ENCODE measurements at regions not wholly inside any gene's neighbourhood (a gene's known extent, or its start where the extent isn't known, plus 50 kb on each side); places are given as distances from the start of the nearest gene placed in this dataset.
"Not testable (repeated sequence)": the region's sequence is repeated elsewhere in the genome, so short reads cannot be mapped to it uniquely, and the experiment has no call there.

- 69% methylated on average over 5 of the region's 5 CpGs for WGBS (ENCODE audit: low lambda C conversion rate, missing lambda C conversion rate)
- Histone ChIP-seq H3K36me3 (replicated peaks; ENCODE audit: insufficient read depth, low read depth) (no peaks in the 10 kb centered on the region), H3K4me2 (no peak overlapping the region), H3K27ac (no peak overlapping the region), H4K20me1 (ENCODE audit: insufficient read depth, poor library complexity, severe bottlenecking) (no peaks in the 10 kb centered on the region), H3K9me3 (ENCODE audit: low read depth) (no peaks in the 10 kb centered on the region), H3K79me2 (no peaks in the 10 kb centered on the region), H3K4me3 (no peak overlapping the region), H2AFZ (no peak overlapping the region), H3K4me1 (ENCODE audit: insufficient read depth) (peaks cover 3% of the 10 kb centered on the region), H3K27me3 (no peaks in the 10 kb centered on the region), H3K9me2 (replicated peaks; ENCODE audit: insufficient read depth) (no peaks in the 10 kb centered on the region)
- no peak for DNase-seq (ENCODE audit: low spot score)
- TF ChIP-seq EZH2 (IDR thresholded peaks at IDR 0.05; ENCODE audit: borderline replicate concordance) (no peak), EZH2phosphoT487 (IDR thresholded peaks at IDR 0.05; ENCODE audit: low read depth, severe bottlenecking, unreplicated experiment) (no peak), CTCF (IDR thresholded peaks at IDR 0.05; ENCODE audit: poor library complexity) (no peak)
These were observed 512.2 kb downstream of the LTN1 start for GRCh38 chr21:28480470-28480869.

- H4K20me1 ChIP-seq (ENCODE audit: insufficient read depth, poor library complexity, severe bottlenecking): no peaks in the 10 kb centered on the region
- H2AFZ ChIP-seq: no peak overlapping the region
- no peak for DNase-seq (ENCODE audit: low spot score)
- H3K36me3 ChIP-seq (replicated peaks; ENCODE audit: insufficient read depth, low read depth): no peaks in the 10 kb centered on the region
- H3K4me2 ChIP-seq: no peak overlapping the region
- H3K27ac ChIP-seq: no peak overlapping the region
- no peak overlapping the region for H3K4me3 ChIP-seq
- TF ChIP-seq EZH2 (IDR thresholded peaks at IDR 0.05; ENCODE audit: borderline replicate concordance): no peak
- TF ChIP-seq CTCF (IDR thresholded peaks at IDR 0.05; ENCODE audit: poor library complexity): no peak
- no peak for TF ChIP-seq EZH2phosphoT487 (IDR thresholded peaks at IDR 0.05; ENCODE audit: low read depth, severe bottlenecking, unreplicated experiment)
- WGBS (ENCODE audit: low lambda C conversion rate, missing lambda C conversion rate): 90% methylated on average over 2 of the region's 2 CpGs
- H3K9me2 ChIP-seq (replicated peaks; ENCODE audit: insufficient read depth): no peaks in the 10 kb centered on the region
- H3K27me3 ChIP-seq: no peaks in the 10 kb centered on the region
- no peaks in the 10 kb centered on the region for H3K9me3 ChIP-seq (ENCODE audit: low read depth)
- H3K79me2 ChIP-seq: no peaks in the 10 kb centered on the region
- no peaks in the 10 kb centered on the region for H3K4me1 ChIP-seq (ENCODE audit: insufficient read depth)
These were observed 519.0 kb downstream of the LTN1 start for GRCh38 chr21:28473530-28474220.

DNA sequence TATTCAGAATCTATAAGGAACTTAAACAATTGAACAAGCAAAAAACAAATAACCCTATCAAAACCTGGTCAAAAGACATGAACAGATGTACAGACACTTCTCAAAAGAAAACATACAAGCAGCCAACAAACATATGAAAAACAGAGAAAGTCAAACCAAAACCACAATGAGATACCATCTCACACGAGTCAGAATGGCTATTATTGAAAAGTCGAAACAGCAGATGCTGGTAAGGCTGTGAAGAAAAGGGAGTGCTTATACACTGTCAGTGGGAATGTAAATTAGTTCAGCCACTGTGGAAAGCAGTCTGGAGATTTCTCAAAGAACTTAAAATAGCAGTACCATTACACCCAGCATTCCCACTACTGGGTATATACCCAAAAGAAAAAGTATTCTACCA is 520.1 kb downstream of the LTN1 start:
- 79% methylated on average over 2 of the region's 2 CpGs for WGBS (ENCODE audit: low lambda C conversion rate, missing lambda C conversion rate)
- H3K4me3 ChIP-seq, H3K79me2 ChIP-seq: not testable (repeated sequence)

DNA sequence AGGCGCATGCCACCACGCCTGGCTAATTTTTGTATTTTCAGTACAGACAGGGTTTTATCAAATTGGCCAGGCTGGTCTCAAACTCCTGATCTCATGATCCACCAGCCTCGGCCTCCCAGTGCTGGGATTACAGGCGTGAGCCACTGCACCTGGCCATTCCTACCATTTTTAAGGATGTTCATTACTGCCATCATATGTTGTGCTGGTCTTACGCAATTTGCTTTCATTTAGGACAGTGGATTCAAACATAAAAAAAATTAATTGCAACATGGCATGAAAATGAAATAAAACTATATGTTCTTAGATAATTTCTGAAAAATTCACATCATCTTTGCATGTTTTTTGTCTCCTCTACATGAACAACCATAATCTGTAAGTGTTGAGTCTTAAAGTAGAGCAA is 527.7 kb downstream of the LTN1 start:
- H3K27me3 ChIP-seq: no peaks in the 10 kb centered on the region
- no peak for DNase-seq (ENCODE audit: low spot score)
- no peak overlapping the region for H3K4me3 ChIP-seq
- no peak for TF ChIP-seq CTCF (IDR thresholded peaks at IDR 0.05; ENCODE audit: poor library complexity)
- TF ChIP-seq EZH2 (IDR thresholded peaks at IDR 0.05; ENCODE audit: borderline replicate concordance): no peak
- no peak for TF ChIP-seq EZH2phosphoT487 (IDR thresholded peaks at IDR 0.05; ENCODE audit: low read depth, severe bottlenecking, unreplicated experiment)
- WGBS (ENCODE audit: low lambda C conversion rate, missing lambda C conversion rate): 93% methylated on average over 5 of the region's 5 CpGs
- H3K79me2 ChIP-seq: no peaks in the 10 kb centered on the region
- H3K9me2 ChIP-seq (replicated peaks; ENCODE audit: insufficient read depth): no peaks in the 10 kb centered on the region
- no peaks in the 10 kb centered on the region for H3K36me3 ChIP-seq (replicated peaks; ENCODE audit: insufficient read depth, low read depth)
- H4K20me1 ChIP-seq (ENCODE audit: insufficient read depth, poor library complexity, severe bottlenecking): no peaks in the 10 kb centered on the region
- H3K9me3 ChIP-seq (ENCODE audit: low read depth): no peaks in the 10 kb centered on the region
- H3K4me2 ChIP-seq: no peak overlapping the region
- no peak overlapping the region for H2AFZ ChIP-seq
- H3K27ac ChIP-seq: no peak overlapping the region
- no peaks in the 10 kb centered on the region for H3K4me1 ChIP-seq (ENCODE audit: insufficient read depth)

More for the DNA sequence above, 520.1 kb downstream of the LTN1 start:
- not testable (repeated sequence) for H3K9me2 ChIP-seq (replicated peaks; ENCODE audit: insufficient read depth); DNase-seq (ENCODE audit: low spot score); H4K20me1 ChIP-seq (ENCODE audit: insufficient read depth, poor library complexity, severe bottlenecking); H3K4me1 ChIP-seq (ENCODE audit: insufficient read depth); H3K36me3 ChIP-seq (replicated peaks; ENCODE audit: insufficient read depth, low read depth); H2AFZ ChIP-seq; H3K27ac ChIP-seq; H3K27me3 ChIP-seq; H3K4me2 ChIP-seq; H3K9me3 ChIP-seq (ENCODE audit: low read depth)
